Suprapubic skin (tissue), 4 donors: ENCODE measurements at regions not wholly inside any gene's neighbourhood (a gene's known extent, or its start where the extent isn't known, plus 50 kb on each side); places are given as distances from the start of the nearest gene placed in this dataset.
"Not testable (repeated sequence)": the region's sequence is repeated elsewhere in the genome, so short reads cannot be mapped to it uniquely, and the experiment has no call there.

Experiments used
- DNase-seq, 2 donors: peaks; one replicate each; pipeline ENCODE4 v3.0.0-alpha.2; 2019; ENCODE audit warnings: low spot score in 2 of 2
- H3K27ac ChIP-seq: fragments of 200-600 bp; sonication (generic); one replicate; pipeline ENCODE4 v1.5.1; 2019
- H3K27me3 ChIP-seq: fragments of 200-600 bp; sonication (generic); one replicate; pipeline ENCODE4 v1.5.1; 2019
- H3K36me3 ChIP-seq: fragments of 200-600 bp; sonication (generic); one replicate; pipeline ENCODE4 v1.5.1; 2019
- H3K4me1 ChIP-seq: fragments of 200-600 bp; sonication (generic); one replicate; pipeline ENCODE4 v1.5.1; 2019
- H3K4me3 ChIP-seq: fragments of 200-600 bp; sonication (generic); one replicate; pipeline ENCODE4 v1.5.1; 2019; ENCODE audit warnings: mild to moderate bottlenecking
- H3K9me3 ChIP-seq: fragments of 200-600 bp; sonication (generic); one replicate; pipeline ENCODE4 v1.5.1; 2019
- EP300 ChIP-seq: sonication (generic); formaldehyde crosslinking; IDR thresholded peaks from one replicate; pipeline ENCODE4 v1.6.1; 2017; ENCODE audit warnings: antibody characterized with exemption
- POLR2A ChIP-seq, 2 donors: fragments of 450-650 bp; IDR thresholded peaks; one replicate each; pipeline ENCODE4 v1.6.1; 2017; ENCODE audit warnings: antibody characterized with exemption in 2 of 2, mild to moderate bottlenecking in 2 of 2, moderate library complexity in 2 of 2
- POLR2AphosphoS5 ChIP-seq, 3 donors: sonication (generic); formaldehyde crosslinking; IDR thresholded peaks; one replicate each; pipeline ENCODE4 v1.6.1; 2017; ENCODE audit warnings: antibody characterized with exemption in 3 of 3
- WGBS: methylation state at CpG from one replicate; pipeline ENCODE4 v1.1.5; 2018; 5-methylcytosine and 5-hydroxymethylcytosine counted together
- TF ChIP-seq, protein P1 (sequence below), 2 donors: fragments of 200-600 bp in 1 of 2; fragments of 450-650 bp in 1 of 2; sonication (generic) in 1 of 2; IDR thresholded peaks; one replicate each; pipeline ENCODE4 v1.5.1; 2016 to 2019; ENCODE audit warnings: antibody characterized with exemption in 2 of 2, mild to moderate bottlenecking in 1 of 2, moderate library complexity in 1 of 2

DNA sequence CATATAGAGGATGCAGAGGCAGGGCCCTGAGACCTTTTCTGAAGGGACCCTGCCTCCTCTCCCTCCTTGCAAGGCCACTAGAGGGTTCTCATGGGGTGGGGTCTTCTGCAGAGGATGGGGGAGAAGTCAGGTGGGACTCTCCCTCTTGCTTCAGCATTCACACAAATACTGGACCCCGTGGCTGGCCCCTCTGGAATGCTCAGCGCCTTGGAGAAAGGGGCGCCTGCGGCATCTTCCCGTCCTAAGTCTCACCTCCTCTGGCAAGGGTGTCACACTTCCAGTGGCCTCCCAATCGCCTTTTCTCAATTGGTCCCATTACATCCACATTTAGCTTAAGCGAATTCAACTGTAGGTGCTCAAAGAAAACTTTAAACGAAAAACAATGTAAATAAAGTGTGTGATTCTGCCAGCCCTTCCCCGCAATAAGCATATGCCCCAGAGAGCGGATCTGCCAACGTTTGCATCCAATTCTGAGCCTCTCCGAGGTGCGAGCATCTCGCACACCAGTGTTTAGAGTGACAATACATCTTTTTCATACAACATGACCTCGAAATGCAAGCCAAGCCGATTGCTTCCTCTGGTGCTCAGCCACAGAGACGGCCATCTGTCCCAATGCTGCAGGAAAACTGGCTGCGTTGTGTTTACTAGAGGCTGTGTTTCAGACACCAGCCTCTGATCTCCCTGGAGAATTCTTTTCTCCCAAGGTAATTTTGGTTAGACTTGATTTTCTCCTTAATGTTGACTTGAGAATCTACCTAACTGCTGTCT is 69.1 kb upstream of the WASF3 start:
- no peaks in the 10 kb centered on the region for H3K27me3 ChIP-seq
- no peak overlapping the region for H3K4me3 ChIP-seq
- H3K9me3 ChIP-seq, result no peaks in the 10 kb centered on the region
- H3K4me1 ChIP-seq, result no peaks in the 10 kb centered on the region
- no peaks in the 10 kb centered on the region for H3K36me3 ChIP-seq
- DNase-seq, result no peak
- 91% methylated on average over 18 of the region's 18 CpGs for WGBS
- H3K27ac ChIP-seq, result no peak overlapping the region
- TF ChIP-seq, protein P1, sequence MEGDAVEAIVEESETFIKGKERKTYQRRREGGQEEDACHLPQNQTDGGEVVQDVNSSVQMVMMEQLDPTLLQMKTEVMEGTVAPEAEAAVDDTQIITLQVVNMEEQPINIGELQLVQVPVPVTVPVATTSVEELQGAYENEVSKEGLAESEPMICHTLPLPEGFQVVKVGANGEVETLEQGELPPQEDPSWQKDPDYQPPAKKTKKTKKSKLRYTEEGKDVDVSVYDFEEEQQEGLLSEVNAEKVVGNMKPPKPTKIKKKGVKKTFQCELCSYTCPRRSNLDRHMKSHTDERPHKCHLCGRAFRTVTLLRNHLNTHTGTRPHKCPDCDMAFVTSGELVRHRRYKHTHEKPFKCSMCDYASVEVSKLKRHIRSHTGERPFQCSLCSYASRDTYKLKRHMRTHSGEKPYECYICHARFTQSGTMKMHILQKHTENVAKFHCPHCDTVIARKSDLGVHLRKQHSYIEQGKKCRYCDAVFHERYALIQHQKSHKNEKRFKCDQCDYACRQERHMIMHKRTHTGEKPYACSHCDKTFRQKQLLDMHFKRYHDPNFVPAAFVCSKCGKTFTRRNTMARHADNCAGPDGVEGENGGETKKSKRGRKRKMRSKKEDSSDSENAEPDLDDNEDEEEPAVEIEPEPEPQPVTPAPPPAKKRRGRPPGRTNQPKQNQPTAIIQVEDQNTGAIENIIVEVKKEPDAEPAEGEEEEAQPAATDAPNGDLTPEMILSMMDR (IDR thresholded peaks at IDR 0.05), result no peak
- TF ChIP-seq EP300 (no peak), POLR2AphosphoS5 (IDR thresholded peaks at IDR 0.05) (no peak)

DNA sequence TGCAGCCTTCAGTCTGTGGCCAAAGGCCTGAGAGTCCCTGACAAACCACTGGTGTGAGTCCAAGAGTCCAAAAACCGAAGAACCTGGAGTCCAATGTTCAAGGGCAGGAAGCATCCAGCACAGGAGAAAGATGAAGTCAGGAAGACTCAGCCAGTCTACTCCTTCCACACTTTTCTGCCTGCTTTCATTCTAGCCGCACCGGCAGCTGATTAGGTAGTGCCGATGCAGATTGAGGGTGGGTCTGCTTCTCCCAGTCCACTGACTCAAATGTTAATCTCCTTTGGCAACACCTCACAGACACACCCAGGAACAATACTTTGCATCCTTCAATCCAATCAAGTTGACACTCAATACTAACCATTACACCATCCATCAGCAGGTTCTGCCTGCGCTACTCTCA is 65.2 kb upstream of the WASF3 start:
- not testable (repeated sequence) for H3K27me3 ChIP-seq, DNase-seq, H3K9me3 ChIP-seq, H3K36me3 ChIP-seq, H3K4me1 ChIP-seq, H3K27ac ChIP-seq, H3K4me3 ChIP-seq
- 95% methylated on average over 5 of the region's 5 CpGs for WGBS

DNA sequence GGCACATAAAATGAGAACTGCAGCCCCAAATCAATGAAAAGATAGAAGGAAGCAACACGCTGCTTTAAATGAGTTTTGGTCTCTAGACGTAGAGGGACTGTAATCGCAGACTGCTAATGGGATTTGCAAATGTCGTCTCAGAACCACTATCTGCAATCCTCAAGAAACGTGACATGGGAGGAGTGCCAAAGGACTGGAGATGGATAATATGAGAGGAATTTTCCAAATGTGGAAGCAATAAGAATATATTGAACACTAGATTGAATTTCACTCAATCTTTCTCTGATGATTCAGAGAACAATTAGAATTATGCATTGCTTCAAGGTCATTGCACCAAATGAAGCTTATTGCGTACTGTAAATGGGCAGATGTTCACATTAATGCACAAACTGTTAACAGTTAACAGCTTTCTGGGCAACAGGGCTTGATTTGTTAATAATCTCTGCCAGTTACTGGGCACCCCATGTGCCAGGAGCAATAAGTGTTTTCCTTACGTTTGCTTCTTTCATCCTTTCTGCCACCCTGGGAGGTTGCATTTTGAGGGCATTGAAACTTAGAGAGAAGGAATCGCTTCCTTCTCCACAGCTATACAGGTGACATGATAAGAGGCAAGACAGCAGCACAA is 62.8 kb upstream of the WASF3 start:
- Histone ChIP-seq H3K27ac (no peak overlapping the region), H3K4me3 (no peak overlapping the region), H3K27me3 (no peaks in the 10 kb centered on the region), H3K9me3 (no peaks in the 10 kb centered on the region), H3K36me3 (no peaks in the 10 kb centered on the region), H3K4me1 (peaks cover 18% of the 10 kb centered on the region)
- no peak for DNase-seq
- no peak for TF ChIP-seq POLR2A (IDR thresholded peaks at IDR 0.05)
- TF ChIP-seq, protein P1 (IDR thresholded peaks at IDR 0.05), result no peak
- no peak for TF ChIP-seq EP300
- TF ChIP-seq POLR2AphosphoS5 (IDR thresholded peaks at IDR 0.05), result no peak
- WGBS, result 75% methylated on average over 8 of the region's 8 CpGs

DNA sequence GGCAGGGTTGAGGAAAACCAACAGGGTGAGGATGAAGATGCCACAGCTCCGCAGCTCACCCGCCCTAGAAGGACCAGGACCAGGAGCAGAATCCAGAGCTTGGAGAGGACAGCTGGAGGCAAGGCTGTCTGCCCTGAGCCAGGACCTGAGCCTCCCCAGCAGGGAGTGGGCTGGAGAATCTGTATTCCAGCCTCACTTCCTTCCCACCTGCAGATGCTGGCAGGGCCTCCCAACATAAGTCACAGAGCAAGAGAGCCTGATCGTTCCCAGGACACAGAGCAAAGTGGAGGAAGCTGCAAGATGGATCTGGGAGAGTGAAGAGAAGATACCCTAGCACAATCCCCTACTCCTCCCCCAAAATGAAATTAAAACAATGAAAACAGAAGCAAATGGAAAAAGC is 61.7 kb upstream of the WASF3 start:
- no peak for DNase-seq

DNA sequence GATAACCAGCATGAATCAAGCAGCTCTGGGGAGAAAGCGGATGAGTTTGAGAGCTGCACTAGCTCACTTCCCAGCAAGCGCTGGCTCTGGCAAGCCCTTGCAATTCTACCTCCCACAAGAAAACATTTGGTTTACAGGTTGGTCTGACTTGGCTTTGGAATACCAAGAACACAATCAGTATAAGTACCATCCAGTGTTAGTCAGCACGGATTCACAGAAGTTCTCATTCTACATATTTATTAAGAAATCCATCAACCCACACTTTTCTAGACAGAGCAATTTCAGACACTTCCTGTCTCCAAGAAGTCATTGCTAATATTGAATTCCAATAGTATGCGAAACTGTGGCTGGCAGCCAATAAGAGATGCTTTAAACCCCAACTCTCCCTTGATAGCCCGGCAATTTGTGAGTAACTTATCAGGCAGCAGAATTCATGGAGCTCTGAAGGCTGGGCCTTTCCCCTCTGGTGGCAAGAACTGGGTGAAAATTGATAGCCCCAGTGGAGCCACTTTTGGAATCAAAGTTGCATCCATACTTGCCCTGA is 59.4 kb upstream of the WASF3 start:
- H3K4me3 ChIP-seq, result no peak overlapping the region
- H3K27me3 ChIP-seq, result no peaks in the 10 kb centered on the region
- peaks cover 20% of the 10 kb centered on the region for H3K4me1 ChIP-seq
- no peak overlapping the region for H3K27ac ChIP-seq
- no peaks in the 10 kb centered on the region for H3K9me3 ChIP-seq
- no peak for TF ChIP-seq POLR2A (IDR thresholded peaks at IDR 0.05)
- no peak for TF ChIP-seq POLR2AphosphoS5 (IDR thresholded peaks at IDR 0.05)
- no peak for TF ChIP-seq EP300
- TF ChIP-seq, protein P1 (IDR thresholded peaks at IDR 0.05), result no peak
- WGBS, result 76% methylated on average over 5 of the region's 5 CpGs
- H3K36me3 ChIP-seq, result no peaks in the 10 kb centered on the region
- DNase-seq, result no peak

More for the DNA sequence above, 61.7 kb upstream of the WASF3 start:
- Histone ChIP-seq H3K27me3 (no peaks in the 10 kb centered on the region), H3K9me3 (no peaks in the 10 kb centered on the region), H3K4me3 (no peak overlapping the region), H3K36me3 (no peaks in the 10 kb centered on the region), H3K27ac (no peak overlapping the region), H3K4me1 (peaks cover 18% of the 10 kb centered on the region)
- WGBS, result 73% methylated on average over 3 of the region's 3 CpGs
- TF ChIP-seq, protein P1 (IDR thresholded peaks at IDR 0.05), result no peak
- TF ChIP-seq POLR2A (IDR thresholded peaks at IDR 0.05), result no peak
- no peak for TF ChIP-seq EP300
- no peak for TF ChIP-seq POLR2AphosphoS5 (IDR thresholded peaks at IDR 0.05)
